ENCODE measurements at regions not wholly inside any gene's neighbourhood (a gene's known extent, or its start where the extent isn't known, plus 50 kb on each side); places are given as distances from the start of the nearest gene placed in this dataset.

- no peak for DNase-seq (ENCODE audit: low read depth in 2 of 2)
Measured at GRCh38 chr11:104655066-104655465, 243.2 kb downstream of the CASP12 start.

DNA sequence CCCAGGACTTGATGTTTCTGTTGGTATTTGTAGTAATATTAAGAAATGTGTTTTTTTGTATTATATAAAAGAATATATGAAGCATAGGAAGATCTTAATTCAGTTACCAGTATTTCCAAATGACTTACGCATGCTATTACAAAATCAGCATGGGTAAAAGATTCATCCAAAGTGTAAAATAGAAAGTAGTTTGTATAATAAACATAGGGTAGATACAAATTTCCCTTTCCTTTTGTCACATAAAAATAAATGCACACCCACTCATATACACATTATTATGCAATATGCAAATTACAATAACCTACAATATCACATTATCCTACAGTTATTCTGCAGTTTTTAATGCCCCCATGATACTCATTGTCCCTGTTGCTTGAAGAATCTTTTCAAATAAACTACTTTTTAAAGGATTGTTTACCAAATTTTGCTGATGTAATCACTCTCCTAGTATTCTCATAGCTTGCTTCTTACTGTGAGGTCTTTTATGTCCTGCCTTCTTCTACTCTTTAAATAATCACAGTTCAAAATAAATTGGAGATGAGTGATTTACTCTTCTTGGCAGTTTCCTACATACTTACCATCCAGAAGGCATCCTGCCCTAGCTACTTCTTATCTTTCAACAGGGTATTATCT, 244.0 kb downstream of the CASP12 start:
- no peak for DNase-seq (ENCODE audit: low read depth in 2 of 2)

DNA sequence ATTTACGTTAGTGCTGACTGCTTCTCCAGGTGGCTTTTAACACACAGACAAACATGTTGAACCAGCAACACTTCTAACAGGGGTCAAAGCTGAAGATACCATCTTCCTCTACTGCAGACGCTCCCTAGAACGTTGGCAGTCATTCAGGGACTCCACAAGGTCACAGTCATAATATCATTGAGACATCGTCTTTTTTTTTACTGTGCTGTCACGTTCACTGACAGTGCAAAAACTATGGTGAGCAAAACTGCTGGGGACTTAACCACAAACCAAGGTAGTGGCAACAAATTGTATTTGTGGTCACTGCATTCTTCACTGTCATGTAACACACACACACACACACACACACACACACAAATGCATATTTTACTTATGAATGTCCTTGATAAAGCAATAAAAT, 244.9 kb downstream of the CASP12 start:
- DNase-seq (ENCODE audit: low read depth in 2 of 2), result no peak

- DNase-seq (ENCODE audit: low read depth in 2 of 2), result no peak
Measured at GRCh38 chr11:104652996-104653395, 245.3 kb downstream of the CASP12 start.

- DNase-seq (ENCODE audit: low read depth in 2 of 2), result no peak
Measured at GRCh38 chr11:104650234-104650633, 248.0 kb downstream of the CASP12 start.

DNA sequence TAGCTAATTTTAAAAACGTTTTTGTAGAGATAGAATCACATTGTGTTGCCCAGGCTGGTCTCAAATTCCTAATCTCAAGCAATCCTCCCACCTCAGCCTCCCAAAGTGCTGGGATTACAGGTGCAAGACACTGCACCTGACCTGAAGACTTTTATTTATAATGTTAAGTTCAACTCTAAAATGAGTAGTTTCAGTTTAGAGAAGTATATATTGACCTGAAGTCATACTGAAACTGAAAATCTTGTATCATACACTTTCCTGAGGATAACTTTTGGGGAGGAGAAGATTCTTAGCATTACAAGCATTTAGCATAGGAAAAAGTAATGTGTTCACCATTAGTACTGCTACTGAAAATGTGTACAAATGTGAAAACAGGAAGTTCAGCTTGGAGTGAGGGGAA, 249.3 kb downstream of the CASP12 start:
- no peak for DNase-seq (ENCODE audit: low read depth in 2 of 2)

DNA sequence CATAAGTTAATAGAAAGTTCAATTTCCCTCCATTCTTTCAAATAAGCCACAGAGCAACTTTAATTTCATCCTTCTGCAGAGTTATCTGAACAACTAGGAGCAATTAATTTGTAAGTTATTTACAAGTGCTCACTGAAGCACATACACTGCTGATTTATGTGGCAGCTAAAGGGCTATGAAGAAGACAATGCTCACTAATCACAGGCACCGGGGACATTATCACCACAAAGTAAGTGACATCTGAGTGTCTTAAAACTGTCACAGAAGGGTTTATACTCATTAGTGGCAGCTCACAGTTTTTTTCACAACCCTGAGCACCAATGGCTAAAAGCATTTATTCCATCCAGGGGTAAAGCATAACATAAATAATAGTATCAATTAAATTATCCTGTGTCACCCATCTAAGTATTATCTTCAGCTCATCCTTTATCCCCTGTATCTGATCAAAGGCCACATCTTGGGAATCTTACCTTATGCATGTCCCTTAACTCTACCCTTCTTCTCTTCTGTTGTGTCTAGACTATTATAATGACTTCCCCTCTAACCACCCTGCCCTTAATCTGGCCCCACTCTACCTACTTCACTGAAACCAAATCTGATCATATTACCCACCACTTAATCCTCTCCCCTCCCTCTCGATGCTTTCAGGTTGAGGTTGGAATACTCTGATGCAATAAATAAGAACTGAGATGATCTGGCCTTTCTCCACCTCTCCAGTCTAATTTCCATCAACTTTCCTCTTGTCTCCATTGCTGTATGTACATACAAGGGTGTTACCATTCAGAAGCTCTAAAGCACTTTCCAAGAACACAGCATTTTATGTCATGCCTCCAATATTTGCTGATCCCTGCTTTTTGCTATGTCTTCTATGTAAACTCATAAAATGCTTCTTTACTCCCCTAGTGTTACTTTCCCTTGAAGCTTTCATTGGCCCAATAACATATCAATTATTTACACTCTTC, 252.7 kb downstream of the CASP12 start:
- DNase-seq (ENCODE audit: low read depth in 2 of 2), result no peak

GRCh38 chr11:104637662-104638170, 260.5 kb downstream of the CASP12 start:
- no peak for DNase-seq (ENCODE audit: low read depth in 2 of 2)

DNA sequence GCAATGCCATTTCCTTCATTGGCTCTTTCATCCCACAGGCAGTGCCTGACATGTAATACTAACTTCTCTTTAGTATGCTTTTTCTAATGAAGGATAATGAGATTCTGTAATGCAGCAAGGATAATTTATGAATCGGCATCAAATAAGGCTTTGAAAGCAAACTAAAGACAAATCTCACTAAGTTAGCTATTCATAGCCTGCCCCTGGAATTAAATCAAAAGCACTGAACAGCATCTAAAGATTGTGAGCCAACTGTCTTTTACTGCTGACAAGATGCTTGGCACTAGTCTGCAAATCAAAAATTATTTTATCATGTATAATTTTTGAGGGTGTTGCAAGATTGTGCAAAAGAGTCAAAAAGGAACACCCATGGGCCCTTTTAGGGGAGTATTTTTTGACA, 265.0 kb downstream of the CASP12 start:
- no peak for DNase-seq (ENCODE audit: low read depth in 2 of 2)

- DNase-seq (ENCODE audit: low read depth in 2 of 2), result no peak
Measured at GRCh38 chr11:104630352-104630751, 267.9 kb downstream of the CASP12 start.

DNA sequence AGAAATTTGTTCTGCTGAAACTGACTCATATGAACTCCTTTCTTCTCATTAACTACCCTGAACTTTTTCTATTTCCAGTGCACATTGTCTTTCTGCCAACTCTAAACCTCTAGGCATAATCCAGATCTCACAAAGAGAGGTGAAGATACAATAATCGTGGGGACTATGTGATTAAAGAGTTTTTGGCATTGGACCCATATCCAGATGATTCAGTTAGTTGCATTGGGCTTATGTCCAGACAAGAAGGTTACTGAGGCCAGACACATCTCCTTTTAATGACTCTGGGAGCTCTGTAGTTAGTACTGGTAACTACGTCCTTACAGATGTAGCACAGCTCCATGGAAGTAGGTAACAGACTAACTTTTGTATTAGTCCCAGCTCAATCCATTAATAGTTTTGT, 273.0 kb downstream of the CASP12 start:
- no peak for DNase-seq (ENCODE audit: low read depth in 2 of 2)

- no peak for DNase-seq (ENCODE audit: low read depth in 2 of 2)
Measured at GRCh38 chr11:104624021-104624420, 274.2 kb downstream of the CASP12 start.

- DNase-seq (ENCODE audit: low read depth in 2 of 2), result no peak
Measured at GRCh38 chr11:104623518-104623917, 274.7 kb downstream of the CASP12 start.

GRCh38 chr11:104620991-104621390, 277.3 kb downstream of the CASP12 start:
- DNase-seq (ENCODE audit: low read depth in 2 of 2), result no peak

DNA sequence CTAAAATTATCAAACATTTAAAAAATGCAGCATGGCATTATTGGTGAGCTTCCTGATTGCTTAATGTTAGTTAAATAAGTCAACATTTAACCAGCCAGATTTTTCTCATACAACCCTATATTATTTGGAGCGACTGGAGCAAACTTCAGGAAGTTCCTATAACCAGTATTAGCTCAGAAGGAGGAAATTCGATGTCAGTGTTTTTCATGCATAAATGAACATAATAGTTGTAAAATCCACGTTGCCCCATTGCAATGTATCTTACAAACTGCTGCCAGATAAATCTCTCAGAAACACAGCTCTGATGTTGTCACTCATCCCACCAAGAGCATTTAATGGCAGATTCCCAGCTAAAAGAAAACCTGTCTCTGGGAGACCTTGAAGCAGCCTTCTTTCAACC, 278.5 kb downstream of the CASP12 start:
- no peak for DNase-seq (ENCODE audit: low read depth in 2 of 2)

DNA sequence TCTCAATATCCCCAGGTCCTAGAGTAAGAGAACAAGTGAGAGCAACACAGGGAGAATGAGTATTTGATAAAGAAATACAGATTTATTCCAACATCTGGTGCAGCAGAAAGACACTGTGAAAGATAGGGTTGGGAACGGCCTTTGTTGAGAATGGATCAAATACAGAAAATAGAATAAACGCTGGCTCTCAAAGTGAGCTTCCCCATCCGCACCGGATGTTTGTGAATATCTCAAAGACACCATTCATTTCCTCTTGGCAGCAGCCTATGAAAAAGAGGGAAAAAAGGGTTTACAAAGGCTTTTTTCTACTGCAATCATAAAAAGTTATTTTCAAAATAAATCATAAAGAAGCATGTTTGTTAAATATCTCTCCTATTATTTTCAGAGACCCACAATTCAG, 279.3 kb downstream of the CASP12 start:
- DNase-seq (ENCODE audit: low read depth in 2 of 2), result no peak

GRCh38 chr11:104614961-104615360, 283.3 kb downstream of the CASP12 start:
- no peak for DNase-seq (ENCODE audit: low read depth in 2 of 2)

- no peak for DNase-seq (ENCODE audit: low read depth in 2 of 2)
Measured at GRCh38 chr11:104614117-104614680, 284.1 kb downstream of the CASP12 start.

DNA sequence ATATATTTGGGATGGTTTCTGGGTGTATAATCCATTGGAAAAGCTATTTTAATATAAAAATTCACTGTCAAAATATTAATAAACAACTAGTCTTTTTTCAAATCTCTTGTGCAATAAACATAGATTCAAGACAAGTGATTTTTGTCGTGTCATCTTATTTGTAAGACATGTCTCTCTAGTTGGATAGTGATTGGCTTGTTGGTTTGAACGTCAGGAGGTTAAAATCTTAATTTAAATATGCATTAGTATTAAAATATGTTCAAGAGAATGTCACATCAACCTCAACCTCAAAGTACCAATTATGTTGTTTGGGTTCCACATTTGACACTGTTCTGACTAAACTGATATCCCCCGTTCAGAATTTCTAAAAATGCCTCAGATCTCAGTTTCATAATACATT, 287.6 kb downstream of the CASP12 start:
- no peak for DNase-seq (ENCODE audit: low read depth in 2 of 2)

DNA sequence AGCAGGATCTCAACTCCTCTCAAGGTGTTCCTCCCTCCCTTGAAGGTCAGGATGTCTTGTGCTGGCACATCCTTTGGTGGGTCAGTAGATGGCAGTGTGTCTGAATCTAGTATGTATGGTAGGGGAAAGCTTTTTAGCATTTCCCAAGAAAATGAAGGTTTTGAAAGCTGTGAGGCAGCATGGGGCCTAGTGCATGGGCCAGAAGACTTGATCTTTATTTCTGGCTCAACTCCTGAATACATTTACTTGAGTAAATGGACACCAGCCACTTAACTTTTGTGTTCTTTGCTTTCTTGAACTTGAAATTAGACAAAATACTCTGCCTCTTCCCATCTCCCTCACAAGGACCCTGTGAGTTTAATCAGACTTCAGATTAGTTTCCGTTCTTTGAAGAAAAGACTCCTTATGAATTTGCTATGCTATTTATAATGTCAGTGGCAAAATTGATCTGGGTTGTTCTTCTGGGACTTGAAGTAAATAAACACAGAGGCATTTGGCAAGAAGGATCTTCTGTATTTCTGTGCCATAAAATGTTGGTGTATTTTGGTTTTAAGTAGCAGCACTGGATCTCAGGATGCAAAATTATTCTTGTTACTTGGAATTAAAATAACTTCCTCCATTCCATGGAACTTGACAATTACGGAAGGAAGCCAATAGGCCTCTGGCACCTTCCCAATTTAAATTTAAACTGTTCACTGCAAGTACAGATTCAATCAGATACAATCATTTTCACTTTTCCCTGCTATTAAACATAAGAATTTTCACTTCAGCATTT, 288.8 kb downstream of the CASP12 start:
- peak; percentile 3 to 7 for DNase-seq (ENCODE audit: low read depth in 2 of 2)

DNA sequence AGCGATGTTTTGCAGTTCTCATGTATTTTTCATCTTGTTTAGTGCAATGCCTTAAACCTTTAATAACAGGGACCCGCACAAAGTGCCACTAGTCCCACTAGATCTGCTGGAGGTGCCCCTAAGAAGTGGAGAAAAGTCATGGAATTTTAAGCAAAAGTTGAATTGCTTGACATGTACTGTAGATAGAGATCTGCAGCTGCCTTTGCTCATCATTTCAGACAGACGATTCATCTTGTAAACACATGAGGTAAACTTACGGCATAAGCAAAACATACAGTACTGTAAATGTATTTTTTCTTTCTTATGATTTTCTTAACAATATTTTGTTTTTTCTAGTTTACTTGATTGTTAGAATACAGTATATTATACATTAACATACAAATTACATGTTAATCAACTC, 295.6 kb downstream of the CASP12 start:
- DNase-seq (ENCODE audit: low read depth in 2 of 2), result no peak
